HG02840 (cell line): ENCODE measurements at regions not wholly inside any gene's neighbourhood (a gene's known extent, or its start where the extent isn't known, plus 50 kb on each side); places are given as distances from the start of the nearest gene placed in this dataset.

Experiments used
- ATAC-seq: cut with Tn5 transposase; IDR thresholded peaks from one replicate; pipeline ENCODE4 v1.9.1; 2021; ENCODE audit warnings: mild to moderate bottlenecking, moderate library complexity, moderate number of reproducible peaks; ENCODE audit not compliant: unreplicated experiment, low FRiP score

DNA sequence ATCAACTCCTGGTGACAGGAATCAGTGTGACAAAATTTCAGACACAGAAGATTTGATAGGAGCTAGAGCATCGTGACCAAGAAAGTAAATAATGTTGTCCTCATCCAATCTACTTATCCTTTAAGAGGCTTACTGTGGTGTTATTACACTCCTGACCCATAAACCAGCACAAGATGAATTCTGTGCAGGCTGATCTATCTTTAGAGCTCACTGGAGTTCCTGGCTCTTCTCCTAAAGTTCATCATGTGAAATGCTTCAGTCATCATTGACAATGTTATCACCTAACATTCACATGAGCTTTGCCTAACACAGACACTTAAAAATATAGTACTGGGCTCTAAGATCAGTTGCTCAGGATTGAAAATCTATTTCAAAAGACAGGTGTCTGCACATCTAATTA is 271.0 kb upstream of the HSF2 start:
- no peak for ATAC-seq

DNA sequence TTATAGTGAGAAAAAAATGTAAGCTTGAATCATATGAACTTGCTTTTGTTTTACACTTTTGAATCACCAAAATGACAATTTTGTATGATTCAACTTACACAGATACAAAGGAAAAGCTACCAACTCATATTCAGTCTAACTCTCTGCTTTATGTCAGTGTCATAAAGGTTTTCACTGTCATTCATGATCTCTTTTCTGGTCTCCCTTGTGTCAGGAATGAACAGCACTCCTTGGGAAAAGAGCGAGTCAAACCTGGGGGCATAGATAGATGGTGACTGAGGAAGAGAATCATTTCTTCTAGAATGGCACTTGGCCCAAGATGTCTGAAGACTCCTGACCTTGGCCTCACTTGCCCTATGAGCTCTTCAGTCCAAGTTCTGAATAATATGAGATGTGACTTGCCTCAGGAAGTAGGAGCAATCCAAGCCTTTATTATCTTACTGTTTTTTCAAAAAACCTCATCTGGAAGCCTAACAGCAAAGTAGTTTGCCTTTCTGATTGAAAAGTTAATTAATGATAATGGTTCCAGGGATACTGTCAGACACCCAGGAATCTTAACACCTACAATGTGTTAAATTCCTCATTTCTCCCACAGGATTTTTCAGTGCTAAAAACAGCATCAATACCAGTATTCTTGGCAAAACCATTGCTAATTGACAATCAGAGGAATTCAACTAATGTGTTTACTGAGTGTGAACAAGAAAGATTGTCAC is 270.0 kb upstream of the HSF2 start:
- ATAC-seq: no peak

DNA sequence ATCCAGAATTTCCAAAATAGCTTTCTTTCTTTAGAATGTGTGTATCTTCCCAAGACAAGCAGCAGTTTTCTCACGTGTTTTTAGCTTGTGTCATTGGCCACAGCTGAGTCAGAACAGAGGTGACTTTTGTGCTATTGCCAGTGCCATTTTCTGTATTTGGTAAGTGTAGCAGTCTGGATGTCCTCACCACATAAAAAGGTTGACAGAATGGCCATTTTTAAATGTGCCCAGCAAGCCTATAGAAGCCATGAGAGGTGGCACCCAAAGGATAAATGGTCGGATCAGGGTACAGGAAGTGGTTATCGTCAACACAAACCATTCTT is 269.5 kb upstream of the HSF2 start:
- no peak for ATAC-seq

DNA sequence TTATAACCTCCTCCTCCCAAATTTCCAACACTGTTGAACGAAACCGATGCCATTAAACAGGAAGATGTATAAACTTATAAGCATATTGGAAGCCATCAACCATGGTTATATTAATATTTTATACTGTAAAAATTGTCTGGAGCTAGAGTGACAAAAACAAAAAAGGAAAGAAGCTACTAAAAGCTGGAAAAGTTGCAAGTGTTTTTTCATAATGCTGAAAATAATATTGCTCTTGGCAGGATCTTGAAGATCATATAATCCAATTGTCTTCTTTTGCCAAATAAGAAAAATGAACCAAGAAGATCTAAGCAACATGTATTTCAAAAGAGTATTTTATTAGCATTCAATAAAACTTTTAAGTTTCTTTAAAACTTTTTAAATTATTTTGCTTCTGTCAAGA is 268.9 kb upstream of the HSF2 start:
- ATAC-seq: no peak

DNA sequence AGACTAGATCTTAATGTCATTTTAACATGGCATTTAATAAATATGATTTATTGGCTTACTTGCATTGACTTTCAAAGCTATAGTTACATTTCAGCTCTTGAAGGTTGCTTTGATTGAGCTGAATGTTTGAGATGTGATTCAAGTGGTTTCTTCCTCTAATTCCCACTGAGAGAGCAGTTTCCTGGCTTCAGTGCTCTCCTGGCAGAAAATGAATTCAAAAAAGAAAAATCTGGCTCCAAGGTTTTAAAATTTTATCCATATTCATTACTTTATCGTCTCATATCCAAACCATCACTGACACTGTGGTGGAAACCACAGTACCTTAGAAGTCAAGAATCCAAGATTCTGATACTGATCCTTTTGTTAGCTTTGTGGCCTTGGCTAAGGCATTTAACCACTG is 263.1 kb upstream of the HSF2 start:
- ATAC-seq: no peak

DNA sequence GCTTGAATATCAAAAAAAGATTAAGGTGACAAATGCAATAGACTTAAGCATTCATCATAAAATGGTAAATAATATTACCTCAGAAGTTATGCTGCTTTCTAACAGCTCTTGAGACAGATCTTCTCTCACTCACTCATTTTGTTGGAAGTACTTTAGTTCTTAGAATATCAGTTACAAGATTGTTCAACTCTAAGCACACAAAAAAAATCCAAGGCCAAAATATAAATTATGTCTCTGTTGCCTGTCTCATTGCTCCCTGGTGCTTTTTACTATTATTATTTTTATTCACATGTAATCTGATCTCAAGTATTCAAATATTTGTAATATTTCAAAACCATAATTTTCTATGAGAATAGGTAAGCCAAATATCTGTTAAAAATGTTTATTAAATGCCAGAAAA is 259.4 kb upstream of the HSF2 start:
- no peak for ATAC-seq

DNA sequence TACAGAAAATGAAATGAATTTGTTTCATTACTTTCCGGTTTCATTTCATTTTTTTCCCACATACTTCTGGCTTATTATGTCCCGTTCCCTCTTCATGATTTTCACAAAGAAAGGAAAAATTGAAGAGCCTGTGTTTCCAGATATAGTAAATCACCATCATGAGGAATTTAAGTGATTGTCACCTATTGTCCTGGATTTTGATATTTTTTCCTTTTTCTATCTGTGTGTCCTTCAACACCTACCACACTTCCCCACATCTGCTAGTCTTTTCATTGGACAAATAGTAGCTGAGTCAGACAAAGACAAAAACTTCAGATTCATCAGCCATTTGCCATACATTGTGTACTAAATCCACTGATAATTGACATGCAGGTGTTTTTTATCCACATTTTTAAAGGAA is 258.2 kb upstream of the HSF2 start:
- no peak for ATAC-seq

DNA sequence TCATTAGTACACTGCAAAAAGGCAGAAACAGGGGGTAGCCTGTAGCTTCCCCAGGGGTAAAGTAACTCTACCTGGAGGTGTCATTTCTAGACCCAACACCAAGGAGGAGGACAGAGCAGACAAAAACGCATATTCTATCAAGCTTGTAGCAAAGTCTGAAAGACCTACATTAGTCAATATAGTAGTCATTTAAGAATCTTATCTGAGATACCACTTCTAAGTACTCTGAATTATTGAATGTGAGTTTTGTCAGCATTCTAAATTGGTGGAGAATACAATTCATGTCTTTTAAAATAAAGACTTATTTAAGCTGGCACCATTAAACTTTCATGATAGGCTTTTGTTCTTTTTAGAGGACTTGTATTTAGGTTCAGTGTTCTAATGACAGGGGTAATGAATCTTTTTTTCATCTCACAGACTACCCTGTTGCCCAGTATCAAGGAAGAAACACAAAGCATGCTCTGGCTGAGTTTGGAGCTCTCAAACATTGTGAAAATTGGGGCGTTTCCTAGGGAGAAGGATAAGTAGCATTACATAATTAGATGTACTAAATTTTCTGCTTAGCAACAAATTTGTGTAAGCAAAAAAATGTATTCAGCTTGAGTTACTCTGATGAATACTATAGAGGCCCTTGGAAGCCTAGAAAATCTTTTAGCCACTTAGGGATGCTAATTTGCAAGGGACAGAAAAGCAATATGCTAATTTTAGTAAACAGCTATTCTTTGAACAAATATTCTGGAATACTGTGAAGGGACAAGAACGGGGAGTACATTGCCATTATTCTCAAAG is 255.4 kb upstream of the HSF2 start:
- ATAC-seq: no peak

DNA sequence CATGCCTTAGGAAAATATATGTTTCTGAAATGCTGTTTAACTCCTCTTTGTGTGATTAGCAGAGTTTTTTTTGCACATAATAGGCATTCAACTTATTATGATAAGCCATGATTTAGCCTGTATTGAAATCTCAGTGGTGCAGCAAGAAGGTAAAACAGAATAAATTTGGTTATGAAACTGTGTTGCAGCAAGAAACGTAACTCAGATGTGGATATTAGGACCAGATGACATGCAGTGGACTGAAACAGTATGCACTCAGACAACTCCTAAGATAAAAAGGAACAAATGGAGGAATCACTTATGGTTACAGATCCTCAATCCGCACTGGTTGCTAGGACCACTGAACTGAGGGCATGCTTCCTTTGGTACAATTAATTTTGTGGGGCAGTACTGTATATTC is 254.2 kb upstream of the HSF2 start:
- no peak for ATAC-seq

DNA sequence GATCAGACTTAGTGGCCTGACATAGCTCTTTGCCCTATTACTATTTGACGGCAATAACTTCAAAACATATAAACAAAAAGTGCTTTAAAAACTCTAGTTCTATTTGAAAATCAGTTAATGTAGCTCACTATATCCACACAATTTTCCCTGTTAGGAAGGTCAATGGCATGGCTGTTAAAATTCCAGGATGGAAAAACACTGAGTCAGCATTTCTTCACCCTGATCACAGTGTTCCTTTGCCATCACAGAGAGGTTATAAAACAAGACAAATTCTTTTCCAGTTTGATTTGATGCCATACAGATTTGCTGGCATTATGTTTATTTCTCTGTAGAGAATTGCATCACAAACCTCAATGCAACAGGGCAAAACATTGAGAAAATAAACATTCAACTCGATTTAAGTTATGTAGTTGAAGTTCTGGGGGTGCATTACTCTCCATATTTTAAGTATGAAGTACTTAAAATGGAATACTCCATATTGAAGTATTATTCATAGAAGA is 253.7 kb upstream of the HSF2 start:
- no peak for ATAC-seq

DNA sequence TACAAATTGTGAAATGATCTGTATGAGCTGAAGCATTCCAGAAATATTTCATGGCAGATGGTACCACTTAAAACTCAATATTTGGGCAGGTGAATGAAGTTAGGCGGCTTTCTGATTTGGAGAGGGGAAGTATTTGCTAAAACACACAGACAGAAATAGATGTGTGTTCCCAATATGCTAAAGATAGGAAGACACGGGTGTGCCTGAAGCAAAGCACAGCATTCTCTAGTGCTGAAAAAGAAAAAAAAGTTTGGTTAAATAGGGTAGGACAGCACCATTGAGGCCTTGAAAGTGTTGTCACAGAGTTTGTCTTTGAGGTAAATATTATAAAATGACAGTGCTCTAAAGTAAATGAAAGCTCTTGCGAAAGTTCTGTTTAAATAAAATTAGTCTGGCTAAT is 252.2 kb upstream of the HSF2 start:
- ATAC-seq: no peak

DNA sequence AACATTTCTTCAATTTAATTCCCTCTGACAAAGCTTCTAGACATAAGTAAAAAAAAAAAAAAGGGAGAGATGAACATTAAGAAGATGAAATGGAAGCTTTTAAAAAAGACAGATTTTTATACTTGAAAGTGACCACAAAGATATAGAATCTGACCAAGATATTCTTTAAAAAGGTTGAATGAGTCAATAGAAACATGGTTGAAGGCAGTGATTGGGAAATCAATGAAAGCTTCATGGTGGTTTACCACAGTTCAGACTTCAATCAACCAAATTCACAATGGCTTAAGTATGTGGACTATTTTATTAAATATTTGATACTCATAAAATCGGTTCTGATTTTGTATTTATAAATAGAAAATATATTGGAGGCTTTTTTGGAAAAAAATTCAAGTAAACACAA is 248.4 kb upstream of the HSF2 start:
- no peak for ATAC-seq

DNA sequence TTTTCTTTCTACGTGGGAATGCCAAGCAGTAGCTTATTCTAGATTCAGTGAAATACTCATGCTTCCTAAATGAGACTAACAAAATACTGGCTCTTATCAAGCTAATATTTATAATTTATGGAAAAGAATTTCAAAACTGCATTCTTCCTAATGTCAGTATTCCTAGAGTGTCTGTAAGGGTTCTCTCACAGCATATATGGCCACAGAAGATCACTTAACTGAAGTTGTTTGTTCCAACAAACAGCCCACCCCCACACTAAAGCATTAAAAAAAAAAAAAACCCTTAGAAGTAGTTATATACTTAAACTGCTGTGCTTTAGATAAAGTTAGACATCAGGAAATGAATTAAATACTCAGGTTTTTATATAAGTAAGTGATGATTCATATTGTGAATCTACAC is 247.7 kb upstream of the HSF2 start:
- no peak for ATAC-seq

DNA sequence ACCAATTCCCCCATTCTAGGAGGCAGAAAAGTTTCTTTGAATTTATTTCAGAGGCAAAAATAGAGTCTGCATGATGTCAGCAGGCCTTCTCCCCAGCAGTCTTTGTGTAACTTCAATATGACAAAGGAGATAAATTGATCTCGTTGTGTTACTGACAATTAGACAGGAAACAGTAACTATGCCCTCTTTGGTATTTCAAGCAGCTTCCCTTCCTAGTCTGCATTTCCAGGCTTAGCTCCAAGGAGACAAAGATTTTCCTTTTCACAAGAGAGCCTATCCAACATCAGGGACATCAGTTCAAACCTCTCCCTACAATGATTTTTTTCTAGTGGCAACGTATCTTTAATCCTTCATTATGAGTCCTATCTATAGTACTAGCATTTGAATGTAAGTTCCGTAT is 245.9 kb upstream of the HSF2 start:
- no peak for ATAC-seq

DNA sequence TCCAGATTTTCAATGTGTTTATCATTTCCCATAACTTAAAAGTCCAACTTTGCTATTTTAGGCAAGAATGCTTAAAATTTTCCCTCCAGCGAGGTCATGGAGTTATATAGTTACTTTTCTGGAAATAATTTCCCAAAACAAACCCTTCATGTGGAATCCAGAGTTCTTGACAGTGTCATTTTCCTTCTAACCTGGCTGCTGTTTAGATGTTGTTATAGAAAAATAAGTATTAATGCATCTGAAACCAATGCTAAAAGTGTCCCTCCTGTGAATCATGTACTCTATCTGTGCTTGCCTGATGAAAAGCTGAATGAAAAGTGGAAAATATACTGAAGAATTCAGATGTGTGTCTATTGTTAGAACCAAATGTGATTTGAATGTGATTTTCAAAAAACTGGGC is 245.3 kb upstream of the HSF2 start:
- no peak for ATAC-seq

DNA sequence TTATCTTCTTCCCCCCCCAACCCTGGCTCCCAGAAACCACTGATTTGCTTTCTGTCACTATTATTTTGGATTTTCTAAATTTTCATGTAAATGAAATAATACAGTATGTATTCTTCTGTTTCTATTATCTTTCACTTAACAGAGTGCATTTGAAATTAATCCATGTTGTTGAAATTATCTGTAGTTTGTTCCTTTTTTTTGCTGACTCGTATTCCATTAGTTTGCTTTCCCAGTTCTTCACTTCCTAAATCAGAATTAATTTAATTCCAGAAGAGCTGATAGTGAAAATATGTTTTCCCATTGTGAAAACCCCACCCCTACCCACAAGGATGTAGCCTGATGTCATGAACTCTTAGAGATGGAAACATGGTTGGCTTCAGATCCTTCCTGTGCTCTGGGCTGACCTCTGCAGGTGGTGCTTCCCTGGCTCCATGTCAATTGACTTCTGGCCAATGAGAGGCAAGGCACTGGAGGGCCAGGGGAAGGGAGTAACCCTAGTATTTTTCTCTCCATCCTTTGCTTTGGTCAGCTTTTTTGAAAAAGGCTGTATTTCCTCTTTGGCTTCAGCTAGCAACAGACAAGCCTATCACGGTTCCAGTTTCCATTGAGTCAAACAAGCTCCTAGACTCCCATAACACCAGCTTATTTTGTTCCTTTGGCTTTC is 244.4 kb upstream of the HSF2 start:
- ATAC-seq: no peak

DNA sequence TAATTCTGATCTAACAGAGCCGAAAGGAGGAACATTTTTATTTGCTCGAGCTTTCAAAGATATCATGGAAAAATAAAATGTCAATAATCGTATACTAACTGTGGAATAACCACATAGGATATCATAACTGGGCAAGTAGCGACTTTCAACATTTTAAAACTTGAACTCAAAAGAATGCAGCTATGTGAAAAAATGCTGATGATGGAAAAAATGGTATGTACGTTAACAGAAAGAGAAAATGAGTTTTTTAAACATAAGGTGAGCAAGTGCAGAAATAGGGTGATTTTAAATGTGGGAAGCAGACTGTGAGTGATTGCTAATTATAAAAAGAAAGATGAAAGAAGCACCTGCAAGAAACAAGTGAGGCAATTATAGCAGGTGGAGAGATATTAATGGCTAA is 238.3 kb upstream of the HSF2 start:
- no peak for ATAC-seq

DNA sequence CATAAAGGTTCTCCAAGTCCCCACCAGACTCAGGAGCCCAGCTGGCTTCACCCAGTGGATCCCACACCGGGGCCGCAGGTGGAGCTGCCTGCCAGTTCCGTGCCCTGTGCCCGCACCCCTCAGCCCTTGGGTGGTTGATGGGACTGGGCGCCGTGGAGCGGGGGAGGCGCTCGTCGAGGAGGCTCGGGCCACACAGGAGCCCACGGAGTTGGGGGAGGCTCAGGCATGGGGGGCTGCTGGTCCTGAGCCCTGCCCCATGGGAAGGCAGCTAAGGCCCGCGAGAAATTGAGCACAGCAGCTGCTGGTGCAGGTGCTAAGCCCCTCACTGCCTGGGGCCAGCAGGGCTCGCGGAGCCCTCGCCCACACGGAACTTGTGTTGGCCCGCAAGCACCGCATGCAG is 234.4 kb upstream of the HSF2 start:
- no peak for ATAC-seq

DNA sequence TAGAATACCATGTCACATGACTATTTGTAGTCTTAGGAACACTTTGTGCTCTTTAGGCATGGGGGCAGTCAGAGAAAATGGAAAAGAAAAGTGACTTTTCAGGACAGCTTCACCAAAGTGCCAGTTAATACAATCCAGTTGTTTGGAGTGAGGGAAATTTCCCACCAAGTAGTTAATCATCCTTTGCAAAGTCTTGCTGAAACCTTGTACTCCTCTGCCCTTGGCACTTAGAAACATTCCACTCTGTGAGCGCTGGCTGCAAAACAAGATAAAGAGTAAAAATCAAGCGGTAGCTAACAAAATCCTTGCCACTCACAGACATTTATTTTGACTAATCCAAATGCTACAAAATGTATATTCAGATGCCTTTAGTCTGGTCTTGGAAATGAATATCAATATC is 229.2 kb upstream of the HSF2 start:
- ATAC-seq: no peak

DNA sequence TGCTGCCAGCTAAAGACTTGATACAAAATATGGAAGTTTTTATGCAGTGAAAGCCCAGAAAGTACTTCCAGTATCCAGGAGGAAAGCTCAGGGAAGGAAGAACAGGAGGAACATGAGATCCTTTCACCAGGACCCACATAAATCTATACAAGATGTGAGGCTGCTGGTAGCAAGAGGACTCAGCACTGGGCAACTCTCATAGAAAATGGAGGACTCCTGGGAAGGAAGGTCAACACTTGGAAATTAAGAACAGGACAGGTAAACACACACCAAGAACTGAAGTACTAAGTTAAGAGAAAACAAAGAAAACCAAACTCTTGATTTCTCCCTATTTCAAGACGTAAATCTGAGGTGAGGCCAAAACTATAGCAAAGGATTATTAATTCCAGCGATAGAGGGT is 220.5 kb upstream of the HSF2 start:
- ATAC-seq: no peak

DNA sequence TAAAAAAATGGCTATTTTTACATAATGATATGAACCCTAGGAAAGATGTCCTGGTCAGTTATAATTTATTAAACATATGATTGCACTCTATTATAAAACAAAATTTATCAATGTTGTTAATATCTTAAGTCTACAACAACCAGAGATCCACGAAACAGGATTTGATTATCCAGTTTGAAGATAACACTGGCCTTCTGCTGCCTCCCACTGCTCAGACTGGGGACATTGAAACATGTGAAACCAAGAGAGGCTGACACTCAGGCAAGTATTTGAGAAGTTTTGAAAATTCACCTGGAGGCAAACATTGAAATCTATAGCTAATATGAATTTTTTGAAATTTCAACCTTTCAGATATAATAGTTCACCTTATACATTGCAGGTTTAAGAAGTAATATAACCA is 219.3 kb upstream of the HSF2 start:
- ATAC-seq: no peak

DNA sequence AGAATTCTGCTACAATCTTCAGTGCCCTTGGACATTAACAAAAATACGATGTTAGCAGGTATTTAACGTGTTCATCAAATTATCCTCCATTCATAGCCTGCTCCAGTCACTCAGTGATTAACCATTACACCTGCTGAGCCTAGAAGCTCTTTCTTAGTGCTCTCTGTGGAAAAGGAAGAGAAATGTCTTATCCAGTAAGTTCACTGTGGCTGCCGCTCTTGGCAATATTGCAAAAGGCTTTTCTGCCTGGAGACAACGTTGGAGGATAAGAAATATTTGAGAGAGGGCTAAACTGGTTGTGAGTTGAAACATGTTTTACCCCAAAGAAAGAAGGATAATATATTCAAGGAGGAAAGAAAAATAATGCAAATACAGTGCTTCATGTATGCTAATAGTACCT is 217.4 kb upstream of the HSF2 start:
- no peak for ATAC-seq
